Choroid plexus epithelial cell (primary cell): ENCODE measurements at regions not wholly inside any gene's neighbourhood (a gene's known extent, or its start where the extent isn't known, plus 50 kb on each side); places are given as distances from the start of the nearest gene placed in this dataset.

ENCODE experiments used
- DNase-seq: peaks from one replicate; pipeline ENCODE4 v3.0.0-alpha.2; 2010; ENCODE audit warnings: low read depth
- H3K4me3 ChIP-seq: 2 replicates; pipeline ENCODE4 v1.5.1; 2011; ENCODE audit warnings: low read depth, mild to moderate bottlenecking, control low read depth, low read length, moderate library complexity
- CTCF ChIP-seq: conservative IDR thresholded peaks from 2 replicates; pipeline ENCODE4 v1.5.1; 2011; ENCODE audit warnings: low read depth, mild to moderate bottlenecking, control low read depth, inconsistent platforms, low read length, moderate library complexity

- no peak for DNase-seq
- TF ChIP-seq CTCF, result no peak
- no peak overlapping the region for H3K4me3 ChIP-seq
These were observed 182.7 kb downstream of the OLFM1 start for GRCh38 chr9:135269912-135270830.

- no peak for TF ChIP-seq CTCF
- no peak overlapping the region for H3K4me3 ChIP-seq
- DNase-seq, result no peak
These were observed 184.0 kb downstream of the OLFM1 start for GRCh38 chr9:135271425-135271824.

GRCh38 chr9:135272608-135273007 is 185.1 kb downstream of the OLFM1 start:
- H3K4me3 ChIP-seq, result no peak overlapping the region
- no peak for TF ChIP-seq CTCF
- no peak for DNase-seq

- H3K4me3 ChIP-seq, result no peak overlapping the region
- DNase-seq, result no peak
- TF ChIP-seq CTCF, result no peak
These were observed 185.5 kb downstream of the OLFM1 start for GRCh38 chr9:135273008-135273407.

GRCh38 chr9:135275163-135275562 is 187.7 kb downstream of the OLFM1 start:
- no peak overlapping the region for H3K4me3 ChIP-seq
- TF ChIP-seq CTCF, result no peak
- DNase-seq, result no peak

GRCh38 chr9:135275571-135276289 is 188.3 kb downstream of the OLFM1 start:
- no peak for TF ChIP-seq CTCF
- DNase-seq, result no peak
- H3K4me3 ChIP-seq, result no peak overlapping the region
